NCI-H226 (cell line): ENCODE measurements at regions not wholly inside any gene's neighbourhood (a gene's known extent, or its start where the extent isn't known, plus 50 kb on each side); places are given as distances from the start of the nearest gene placed in this dataset.

Experiments
- DNase-seq: peaks from one replicate; pipeline ENCODE4 v3.0.0-alpha.2; 2015

DNA sequence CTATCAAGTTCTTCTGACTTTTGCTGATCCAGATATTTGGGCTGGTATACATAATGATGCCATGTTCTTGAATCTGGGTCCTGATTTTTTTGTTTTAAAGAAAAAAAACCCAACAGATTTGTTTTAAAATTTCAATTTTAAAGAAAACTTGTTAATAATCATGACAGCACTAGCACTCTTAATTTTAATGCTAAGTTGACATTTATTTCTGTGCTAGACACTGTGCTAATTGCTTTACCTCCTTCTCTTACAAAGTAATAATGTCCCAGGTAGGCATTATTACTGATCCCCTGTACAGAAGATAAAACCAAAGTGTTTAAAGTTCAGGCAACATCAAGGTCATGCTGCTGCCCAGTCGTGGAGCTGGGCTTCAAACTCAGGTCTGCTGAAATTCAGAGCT is 101.9 kb downstream of the ZNF608 start:
- DNase-seq: no peak

GRCh38 chr5:124644138-124644537 is 102.3 kb downstream of the ZNF608 start:
- no peak for DNase-seq

- no peak for DNase-seq
Observed at GRCh38 chr5:124643336-124643735, 103.1 kb downstream of the ZNF608 start.

DNA sequence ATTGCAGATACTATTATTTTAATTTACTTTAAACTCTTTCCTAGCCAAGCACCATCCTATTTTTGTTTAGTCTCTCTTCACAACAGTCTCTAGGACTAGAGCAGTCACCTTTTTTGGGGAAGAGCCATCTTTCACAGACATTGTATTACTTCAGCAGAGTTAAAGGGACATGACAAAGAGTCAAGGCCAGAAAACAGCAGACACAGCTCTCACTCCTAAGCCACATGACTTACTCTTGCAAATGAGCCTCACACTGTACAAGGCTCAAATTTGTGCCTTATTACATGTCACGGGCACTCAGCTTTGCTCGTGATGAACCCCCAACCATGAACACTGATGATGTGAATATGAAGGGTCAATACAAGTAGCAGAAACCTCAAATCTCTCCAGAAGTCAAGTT is 104.3 kb downstream of the ZNF608 start:
- no peak for DNase-seq

DNA sequence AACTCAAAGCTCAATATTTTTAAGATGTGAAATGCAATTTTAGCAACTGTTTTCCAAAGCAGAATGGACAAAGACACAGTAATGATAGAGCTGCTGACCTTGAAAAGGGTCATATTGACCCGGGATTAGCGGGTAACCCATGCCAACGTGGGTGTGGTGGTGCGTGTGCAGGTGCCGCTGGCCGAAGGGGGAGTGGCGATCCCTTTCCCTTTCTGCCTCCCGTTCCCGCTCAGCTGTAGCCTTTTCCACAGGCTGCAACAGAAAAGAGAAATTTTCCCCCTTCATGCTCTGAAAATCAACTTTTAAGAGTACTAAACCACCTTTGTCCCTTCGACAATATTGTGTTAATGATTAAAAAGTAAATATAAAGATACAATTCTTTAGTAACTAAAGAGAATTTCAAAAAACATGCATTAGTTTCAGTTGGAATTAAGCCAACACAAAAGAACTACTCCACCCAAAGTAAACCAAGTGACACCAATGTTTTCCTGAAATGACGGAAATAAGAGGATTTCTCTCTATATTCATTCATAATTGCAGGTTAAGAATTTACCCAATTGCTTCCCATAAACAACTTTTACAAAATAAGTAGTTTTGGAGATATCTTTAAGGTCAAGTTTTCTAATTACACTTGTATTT is 105.2 kb downstream of the ZNF608 start:
- no peak for DNase-seq

- DNase-seq: no peak
Observed at GRCh38 chr5:124639095-124639665, 107.3 kb downstream of the ZNF608 start.

DNA sequence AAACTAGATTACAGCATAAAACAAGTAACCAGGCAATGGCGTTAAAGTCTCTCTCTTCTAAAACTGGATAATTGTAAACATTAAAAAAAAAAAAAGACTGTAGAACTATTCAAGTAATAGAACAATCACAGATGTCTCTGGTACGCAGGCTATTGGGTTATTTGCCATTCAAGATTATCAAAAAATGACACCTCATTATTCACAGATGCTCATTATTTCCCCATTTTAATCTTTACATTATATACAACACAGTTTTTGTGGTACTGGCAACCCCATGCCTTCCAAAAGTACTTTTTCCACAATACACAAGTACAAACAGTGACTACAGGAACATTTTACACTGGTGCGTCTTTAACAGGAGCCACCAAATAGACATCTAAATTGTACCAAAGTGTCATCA is 109.4 kb downstream of the ZNF608 start:
- DNase-seq: no peak

GRCh38 chr5:124634741-124635323 is 111.6 kb downstream of the ZNF608 start:
- DNase-seq: no peak

DNA sequence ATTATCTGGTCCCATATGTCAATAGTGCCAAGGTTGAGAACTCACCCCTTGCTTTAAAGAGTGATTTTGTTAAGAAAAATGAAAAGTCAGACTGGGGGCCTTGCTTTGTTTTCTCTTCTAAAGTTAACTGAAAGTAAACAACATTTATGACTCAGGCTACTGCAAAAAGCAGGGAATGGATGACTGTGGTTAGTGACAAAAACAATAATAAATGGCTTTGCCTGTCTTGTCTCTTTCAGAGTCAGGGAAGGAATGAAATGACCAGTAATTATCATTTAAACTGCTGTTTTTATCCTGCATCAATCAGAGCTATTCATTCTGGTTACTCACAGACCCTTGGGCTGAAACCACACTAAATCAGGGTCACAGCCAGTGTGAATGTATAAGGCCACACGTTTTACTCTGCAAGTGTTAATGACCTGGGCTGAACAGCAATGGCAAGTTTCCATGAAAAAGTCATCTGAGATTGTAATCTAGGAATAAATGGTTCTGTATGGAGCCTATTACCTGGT is 112.2 kb downstream of the ZNF608 start:
- no peak for DNase-seq

DNA sequence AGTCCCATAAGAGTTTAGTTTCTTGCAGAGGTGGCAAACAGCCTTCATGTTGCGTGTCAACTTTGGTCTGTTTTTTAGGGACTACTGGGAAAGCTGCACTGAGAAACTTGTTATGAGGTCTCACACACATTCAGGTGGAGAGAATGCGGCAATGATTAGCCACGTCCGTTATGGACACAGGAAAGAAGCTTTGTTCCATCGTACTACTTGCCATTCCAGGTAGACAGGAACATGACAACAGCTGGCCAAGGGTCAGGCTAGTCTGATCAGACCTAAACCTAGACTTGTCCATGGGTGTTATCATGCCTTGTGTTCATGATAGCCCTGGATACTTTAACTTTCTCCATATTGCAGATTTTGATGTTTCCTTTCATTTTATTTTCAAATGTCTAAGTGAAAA is 113.2 kb downstream of the ZNF608 start:
- DNase-seq: no peak

GRCh38 chr5:124631874-124632550 is 114.4 kb downstream of the ZNF608 start:
- DNase-seq: no peak

DNA sequence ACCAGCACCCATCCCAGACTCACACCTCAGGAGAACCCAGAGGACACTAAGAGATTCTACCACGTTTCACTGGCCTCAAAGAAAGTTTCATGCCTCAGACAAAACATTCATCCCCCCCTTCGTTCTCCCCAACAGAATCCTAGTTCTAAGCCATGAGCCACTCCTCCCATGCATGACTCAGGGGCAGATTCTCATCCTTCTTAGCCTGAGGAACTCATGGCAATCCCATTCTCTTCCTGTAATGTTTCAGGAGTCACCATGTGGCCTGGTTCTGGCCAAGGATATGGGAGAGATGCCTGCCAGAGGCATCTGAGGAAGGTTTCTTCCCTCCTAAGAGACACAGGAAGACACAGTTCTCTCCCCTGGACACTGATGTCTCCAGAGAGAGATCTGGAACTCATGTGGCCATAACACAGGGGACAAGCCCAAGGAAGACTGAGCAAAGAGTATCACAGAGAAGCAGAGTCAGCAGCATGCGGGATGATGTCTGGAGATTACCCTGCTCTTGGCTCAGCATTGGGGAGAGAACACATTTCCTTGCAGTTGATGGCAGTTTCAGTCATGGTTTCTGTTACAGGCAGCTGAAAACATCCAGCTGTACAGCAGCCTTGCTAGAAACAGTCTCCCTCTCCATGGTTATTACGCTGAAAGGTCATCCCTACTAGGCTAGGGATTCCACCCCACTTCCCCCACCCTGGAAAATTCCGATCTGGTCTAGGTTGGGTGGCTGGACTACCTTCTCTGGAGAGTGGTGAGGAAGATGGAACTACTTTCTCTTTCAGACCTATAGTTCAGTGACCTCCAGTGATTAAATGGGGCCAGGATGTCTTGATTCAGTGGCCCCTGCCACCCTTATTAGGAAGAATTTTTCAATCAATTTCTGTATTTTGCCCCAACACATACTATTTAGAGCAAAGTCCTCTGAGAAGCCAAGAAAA is 115.4 kb downstream of the ZNF608 start:
- DNase-seq: peak; percentile 33

- peak; percentile 87 for DNase-seq
Observed at GRCh38 chr5:124628721-124629596, 117.5 kb downstream of the ZNF608 start.

- no peak for DNase-seq
Observed at GRCh38 chr5:124627815-124628595, 118.4 kb downstream of the ZNF608 start.

DNA sequence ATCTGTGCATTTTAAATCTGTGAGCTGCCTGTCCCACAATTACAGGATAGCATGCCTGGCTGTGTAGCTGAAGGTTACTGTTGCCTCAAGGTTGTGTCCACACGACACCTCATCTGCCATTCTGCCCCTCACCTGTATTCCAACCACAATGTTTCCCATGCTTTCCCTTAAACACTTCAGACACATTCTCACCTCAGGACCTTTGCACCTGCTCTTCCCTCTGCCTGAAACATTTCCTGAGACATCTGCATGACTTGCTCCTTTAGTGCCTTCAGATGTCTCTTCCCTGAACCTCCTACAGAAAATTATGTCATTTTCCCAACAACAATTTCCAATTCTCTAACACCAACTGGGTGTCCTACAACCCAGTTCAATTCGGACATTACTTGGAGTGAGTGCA is 120.4 kb downstream of the ZNF608 start:
- DNase-seq: no peak

DNA sequence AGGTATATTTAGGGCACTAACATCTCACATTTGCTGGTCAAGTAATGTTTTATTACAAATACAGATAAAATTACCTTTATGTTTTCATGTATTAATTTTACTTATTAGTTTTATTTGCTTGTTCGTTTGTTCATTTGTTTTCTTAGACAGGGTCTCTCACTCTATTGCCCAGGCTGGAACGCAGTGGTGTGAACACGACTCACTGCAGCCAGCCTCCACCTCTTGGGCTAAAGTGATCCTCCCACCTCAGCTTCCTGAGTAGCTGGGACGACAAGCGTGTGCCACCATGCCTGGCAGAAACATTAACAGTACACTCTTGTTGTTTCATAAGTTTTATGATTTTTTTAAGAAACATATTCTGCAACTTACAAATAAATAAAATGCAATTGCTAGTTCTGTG is 123.2 kb downstream of the ZNF608 start:
- no peak for DNase-seq

DNA sequence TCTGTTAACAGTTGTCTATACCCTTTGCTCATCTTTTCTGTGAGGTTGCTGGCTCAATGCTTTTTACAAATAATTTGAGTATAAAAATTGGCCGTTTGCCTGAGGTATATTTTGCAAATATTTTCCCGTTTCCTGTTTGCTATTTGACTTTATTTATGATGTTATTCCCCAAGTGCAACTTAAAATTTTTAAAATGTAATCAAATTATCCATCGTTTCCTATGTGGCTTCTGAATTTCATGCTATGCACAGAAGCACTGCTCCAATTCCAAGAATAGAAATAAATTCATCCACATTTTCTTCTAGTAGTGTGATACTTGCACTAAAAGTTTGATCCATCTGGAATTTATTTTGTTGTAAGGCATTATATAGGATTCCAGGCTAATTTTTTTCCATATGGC is 123.6 kb downstream of the ZNF608 start:
- DNase-seq: no peak

- no peak for DNase-seq
Observed at GRCh38 chr5:124621279-124621678, 125.2 kb downstream of the ZNF608 start.

- DNase-seq: no peak
Observed at GRCh38 chr5:124620743-124621142, 125.7 kb downstream of the ZNF608 start.

DNA sequence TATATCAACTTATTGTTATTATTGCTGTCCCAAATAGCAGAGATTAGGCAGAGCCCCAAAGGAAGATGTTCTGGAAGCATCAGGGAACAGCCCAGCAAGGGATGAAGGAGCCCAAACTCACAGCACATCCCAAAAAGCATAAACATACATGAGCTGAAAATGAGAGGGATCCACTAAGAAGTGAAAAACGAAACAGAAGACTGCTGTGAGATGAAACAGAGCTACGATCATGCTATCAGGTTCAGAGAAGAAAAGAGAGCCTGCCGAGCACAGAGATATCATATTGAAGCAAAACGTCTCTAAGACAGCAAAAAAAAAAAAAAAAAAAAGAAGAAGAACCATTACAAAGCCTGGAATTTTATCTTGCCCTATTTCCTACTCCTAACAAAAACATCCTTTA is 127.3 kb downstream of the ZNF608 start:
- DNase-seq: no peak

DNA sequence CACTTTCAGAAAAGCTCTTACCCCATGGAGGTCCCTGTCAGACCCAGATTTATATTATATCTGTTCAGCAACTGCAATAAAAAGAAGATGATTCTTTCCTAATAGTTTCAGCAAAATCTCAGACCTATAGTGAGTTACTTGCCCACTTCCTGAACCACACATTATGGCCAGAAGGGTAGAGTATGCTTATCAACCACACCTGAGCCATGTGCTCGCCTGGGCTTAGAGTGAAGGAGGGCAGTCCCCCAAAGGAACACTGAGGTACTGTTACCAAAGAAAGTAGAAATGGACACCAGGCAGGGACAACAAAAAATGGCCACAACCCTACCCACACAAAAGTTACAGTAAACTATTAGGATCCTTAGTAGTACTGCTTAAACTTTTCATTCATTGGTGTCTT is 128.7 kb downstream of the ZNF608 start:
- no peak for DNase-seq
